HFF-Myc (cell line): ENCODE measurements at regions not wholly inside any gene's neighbourhood (a gene's known extent, or its start where the extent isn't known, plus 50 kb on each side); places are given as distances from the start of the nearest gene placed in this dataset.

Source experiments
- DNase-seq: peaks from one replicate; pipeline ENCODE4 v3.0.0-alpha.2; 2011; ENCODE audit warnings: low read depth; ENCODE audit errors: extremely low read depth
- H3K4me3 ChIP-seq: replicated peaks from 2 replicates; pipeline ENCODE4 v1.5.1; 2011; ENCODE audit warnings: low read depth, mild to moderate bottlenecking, control low read depth, low read length
- TF ChIP-seq, protein P1 (sequence below): IDR thresholded peaks from 2 replicates; pipeline ENCODE4 v1.5.1; 2012; ENCODE audit warnings: mild to moderate bottlenecking, low read depth, low read length, control low read depth; ENCODE audit errors: missing control alignments

GRCh38 chr2:60096556-60096955 is 456.9 kb downstream of the BCL11A start:
- H3K4me3 ChIP-seq, result no peak overlapping the region
- no peak for DNase-seq
- TF ChIP-seq, protein P1, sequence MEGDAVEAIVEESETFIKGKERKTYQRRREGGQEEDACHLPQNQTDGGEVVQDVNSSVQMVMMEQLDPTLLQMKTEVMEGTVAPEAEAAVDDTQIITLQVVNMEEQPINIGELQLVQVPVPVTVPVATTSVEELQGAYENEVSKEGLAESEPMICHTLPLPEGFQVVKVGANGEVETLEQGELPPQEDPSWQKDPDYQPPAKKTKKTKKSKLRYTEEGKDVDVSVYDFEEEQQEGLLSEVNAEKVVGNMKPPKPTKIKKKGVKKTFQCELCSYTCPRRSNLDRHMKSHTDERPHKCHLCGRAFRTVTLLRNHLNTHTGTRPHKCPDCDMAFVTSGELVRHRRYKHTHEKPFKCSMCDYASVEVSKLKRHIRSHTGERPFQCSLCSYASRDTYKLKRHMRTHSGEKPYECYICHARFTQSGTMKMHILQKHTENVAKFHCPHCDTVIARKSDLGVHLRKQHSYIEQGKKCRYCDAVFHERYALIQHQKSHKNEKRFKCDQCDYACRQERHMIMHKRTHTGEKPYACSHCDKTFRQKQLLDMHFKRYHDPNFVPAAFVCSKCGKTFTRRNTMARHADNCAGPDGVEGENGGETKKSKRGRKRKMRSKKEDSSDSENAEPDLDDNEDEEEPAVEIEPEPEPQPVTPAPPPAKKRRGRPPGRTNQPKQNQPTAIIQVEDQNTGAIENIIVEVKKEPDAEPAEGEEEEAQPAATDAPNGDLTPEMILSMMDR, result no peak

DNA sequence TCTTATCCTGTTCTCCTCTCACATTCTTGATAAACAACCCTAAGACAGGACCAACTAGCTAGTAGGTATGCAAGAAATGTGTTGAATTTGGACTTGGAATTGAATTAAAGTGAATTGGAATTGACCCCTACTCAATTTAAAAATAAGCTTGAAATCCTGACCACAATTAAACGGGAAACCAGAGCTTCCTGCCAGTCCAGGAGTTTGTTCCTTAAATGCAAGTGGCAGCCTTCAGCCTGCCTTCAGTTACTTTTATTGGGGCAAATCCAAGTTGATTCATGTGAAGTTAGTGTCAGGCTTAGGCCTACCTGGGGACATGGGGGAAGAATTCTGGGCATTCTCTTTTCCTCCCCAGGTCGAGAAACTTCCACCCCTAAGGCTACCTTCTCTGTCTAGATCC is 457.6 kb downstream of the BCL11A start:
- no peak for DNase-seq
- no peak overlapping the region for H3K4me3 ChIP-seq
- TF ChIP-seq, protein P1, result no peak

DNA sequence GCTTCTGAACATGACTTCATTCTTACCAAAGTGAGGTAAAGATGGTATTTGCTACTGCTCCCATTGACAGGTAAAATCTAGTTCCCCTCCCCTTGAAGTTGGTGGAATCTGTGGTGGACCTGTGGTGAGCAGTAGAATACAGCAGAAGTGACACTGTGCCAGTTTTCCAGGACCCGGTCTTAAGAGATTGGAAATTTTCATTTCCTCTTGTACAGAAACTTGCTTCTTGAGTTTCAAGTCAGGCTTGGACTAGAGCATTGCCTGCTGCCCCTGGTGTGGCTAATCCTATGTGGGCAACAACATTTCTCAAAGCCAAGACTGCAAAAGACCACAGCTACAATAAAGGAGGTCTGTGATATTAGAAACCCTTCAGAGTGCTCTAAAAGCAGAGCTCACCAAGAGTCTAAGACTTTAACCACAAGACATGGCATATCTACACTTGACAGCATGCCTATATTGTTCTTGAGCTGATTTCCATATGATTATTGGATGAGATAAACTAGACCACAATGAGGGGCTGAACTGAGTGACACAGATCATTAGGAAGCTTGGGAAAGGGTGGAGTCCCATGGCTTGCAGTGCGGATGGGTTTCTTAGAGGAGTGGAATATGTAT is 458.1 kb downstream of the BCL11A start:
- no peak for DNase-seq

DNA sequence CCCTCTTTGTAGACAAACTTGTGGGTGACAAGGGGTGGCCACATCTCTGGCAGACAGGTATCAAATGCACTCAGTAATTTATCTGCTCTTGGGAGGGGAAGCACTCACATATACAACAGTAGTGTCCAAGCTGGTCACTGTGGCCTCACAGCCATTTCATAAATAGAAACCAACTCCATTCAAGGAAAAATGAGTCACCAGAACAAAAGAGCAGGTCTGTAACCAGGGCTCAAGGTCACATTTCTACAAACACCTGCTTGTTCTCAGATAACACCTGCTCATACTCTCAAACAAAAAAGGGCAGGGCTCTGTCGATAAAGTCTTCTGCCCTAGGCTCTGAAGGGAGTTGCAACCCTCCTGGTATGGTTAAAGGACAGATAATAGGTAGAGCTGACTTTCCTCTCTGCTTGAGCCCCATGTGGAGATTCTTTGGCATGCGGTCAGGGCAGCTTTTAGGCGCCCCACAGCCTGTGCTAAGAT is 459.0 kb downstream of the BCL11A start:
- no peak for DNase-seq
- H3K4me3 ChIP-seq, result no peak overlapping the region
- TF ChIP-seq, protein P1, result no peak

More for the DNA sequence above, 458.1 kb downstream of the BCL11A start:
- no peak overlapping the region for H3K4me3 ChIP-seq
- TF ChIP-seq, protein P1, result no peak

DNA sequence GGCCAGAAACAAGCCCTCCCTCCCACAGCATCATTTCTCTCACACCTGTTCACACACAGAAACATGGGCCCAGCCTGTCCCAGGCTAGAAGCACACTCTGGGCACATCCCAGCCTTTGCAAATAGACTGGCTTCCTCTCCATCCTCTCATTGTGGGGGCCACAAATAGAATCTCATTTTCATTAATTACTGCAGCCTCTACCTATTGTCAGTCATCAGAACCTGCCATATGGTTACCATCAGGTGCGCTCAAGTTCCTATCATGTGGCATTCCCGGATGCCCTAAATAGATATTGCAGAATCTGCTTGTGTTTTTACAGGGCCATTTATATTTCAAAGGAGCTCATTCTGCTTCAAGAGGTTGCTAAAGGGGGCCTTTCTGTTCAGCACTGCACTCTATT is 460.7 kb downstream of the BCL11A start:
- TF ChIP-seq, protein P1, result no peak
- no peak for DNase-seq
- H3K4me3 ChIP-seq, result no peak overlapping the region

- DNase-seq, result no peak
These were observed 461.6 kb downstream of the BCL11A start for GRCh38 chr2:60091894-60092293.

GRCh38 chr2:60091266-60091665 is 462.2 kb downstream of the BCL11A start:
- TF ChIP-seq, protein P1, result no peak
- DNase-seq, result no peak
- H3K4me3 ChIP-seq, result no peak overlapping the region

More at GRCh38 chr2:60091894-60092293, 461.6 kb downstream of the BCL11A start:
- H3K4me3 ChIP-seq, result no peak overlapping the region
- TF ChIP-seq, protein P1, result no peak
